ENCODE measurements at regions not wholly inside any gene's neighbourhood (a gene's known extent, or its start where the extent isn't known, plus 50 kb on each side); places are given as distances from the start of the nearest gene placed in this dataset.
A peak's percentile ranks its signal among the peaks of the same experiment; 100 is the strongest.

- TF ChIP-seq AKNA (CRISPR knock-in tag; IDR thresholded peaks at IDR 0.05; ENCODE audit: borderline replicate concordance) (no peak), ZNF781 (CRISPR knock-in tag; IDR thresholded peaks at IDR 0.05; ENCODE audit: borderline replicate concordance, not compliant biosample characterization) (no peak), ZBTB33 (CRISPR knock-in tag; IDR thresholded peaks at IDR 0.05) (peak; percentile 54), NKX3-1 (CRISPR knock-in tag; IDR thresholded peaks at IDR 0.05) (peak; percentile 60; the same call in 1 of the 2 replicates), TEAD3 (CRISPR knock-in tag; optimal IDR thresholded peaks at IDR 0.05; ENCODE audit: borderline replicate concordance) (peak; percentile 64), PRMT3 (CRISPR knock-in tag; IDR thresholded peaks at IDR 0.05; ENCODE audit: borderline replicate concordance, low read depth) (0 out of 2 replicates have a peak, but pooled peaks have one; percentile 64), THAP11 (CRISPR knock-in tag; IDR thresholded peaks at IDR 0.05) (peak; percentile 79), ZFP41 (CRISPR knock-in tag; IDR thresholded peaks at IDR 0.05; ENCODE audit: borderline replicate concordance) (no peak), ESRRA (CRISPR knock-in tag; IDR thresholded peaks at IDR 0.05; ENCODE audit: low read depth) (peak; percentile 93), KLF9 (CRISPR knock-in tag; IDR thresholded peaks at IDR 0.05; ENCODE audit: low read depth) (no peak), MAFG (CRISPR knock-in tag; IDR thresholded peaks at IDR 0.05) (no peak), ZNF207 (IDR thresholded peaks at IDR 0.05; ENCODE audit: borderline replicate concordance) (no peak), ZBTB8A (CRISPR knock-in tag; IDR thresholded peaks at IDR 0.05; ENCODE audit: borderline replicate concordance, low read depth) (no peak), NPAS2 (CRISPR knock-in tag; IDR thresholded peaks at IDR 0.05; ENCODE audit: borderline replicate concordance) (no peak), KDM1A (CRISPR knock-in tag; IDR thresholded peaks at IDR 0.05) (no peak), ZNF552 (CRISPR knock-in tag; IDR thresholded peaks at IDR 0.05; ENCODE audit: borderline replicate concordance) (no peak; the same call in 1 of the 2 replicates), HBP1 (CRISPR knock-in tag; IDR thresholded peaks at IDR 0.05; ENCODE audit: low read depth) (no peak), ZBTB42 (CRISPR knock-in tag; IDR thresholded peaks at IDR 0.05) (no peak), DPF2 (CRISPR knock-in tag; IDR thresholded peaks at IDR 0.05; ENCODE audit: borderline replicate concordance, low read depth) (peak; percentile 91; the same call in 1 of the 2 replicates)
These were observed 139.4 kb upstream of the SHH start (continued) for GRCh38 chr7:155951554-155952158.

All from HepG2 (cell line).